HG03025 (cell line): ENCODE measurements at regions not wholly inside any gene's neighbourhood (a gene's known extent, or its start where the extent isn't known, plus 50 kb on each side); places are given as distances from the start of the nearest gene placed in this dataset.

Experiments used
- ATAC-seq: cut with Tn5 transposase; IDR thresholded peaks from one replicate; pipeline ENCODE4 v1.9.1; 2021; ENCODE audit warnings: mild to moderate bottlenecking, moderate library complexity; ENCODE audit not compliant: unreplicated experiment, low FRiP score

DNA sequence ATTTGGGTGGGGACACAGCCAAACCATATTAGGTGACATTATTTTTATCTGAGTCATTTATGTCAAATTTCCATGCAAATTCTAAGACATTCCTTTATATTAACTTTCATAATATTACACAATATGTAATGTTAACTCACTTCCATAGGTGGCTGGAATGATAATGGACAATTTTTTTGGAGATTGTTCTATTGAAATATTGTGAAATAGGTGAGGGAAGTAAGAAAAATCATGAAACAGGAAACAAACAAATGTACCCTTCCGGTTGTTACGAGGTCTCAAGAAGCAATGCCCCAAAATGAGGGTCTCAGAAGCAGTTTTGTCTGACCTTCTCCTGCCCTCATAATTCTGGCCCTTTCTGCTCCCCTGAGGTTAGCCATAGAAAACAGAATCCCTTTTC, 306.5 kb downstream of the HDGFL1 start:
- no peak for ATAC-seq

DNA sequence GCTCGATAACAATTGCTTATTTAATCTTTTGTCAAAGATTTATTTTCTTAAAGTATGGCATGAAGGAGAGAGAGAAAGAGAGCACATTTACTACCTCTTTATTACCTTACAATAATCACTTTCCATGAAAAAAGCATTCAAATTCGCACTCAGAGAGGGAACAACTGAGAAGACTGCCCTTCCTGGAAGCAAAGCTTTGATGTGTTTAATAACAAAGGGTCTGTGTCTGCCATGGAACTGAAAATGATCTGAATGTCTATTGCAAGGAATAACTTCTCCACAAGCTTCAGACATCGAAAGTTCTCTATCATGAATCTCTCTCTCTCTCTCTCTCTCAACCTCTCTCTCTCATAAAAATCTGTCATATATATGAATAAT, 308.9 kb downstream of the HDGFL1 start:
- no peak for ATAC-seq

DNA sequence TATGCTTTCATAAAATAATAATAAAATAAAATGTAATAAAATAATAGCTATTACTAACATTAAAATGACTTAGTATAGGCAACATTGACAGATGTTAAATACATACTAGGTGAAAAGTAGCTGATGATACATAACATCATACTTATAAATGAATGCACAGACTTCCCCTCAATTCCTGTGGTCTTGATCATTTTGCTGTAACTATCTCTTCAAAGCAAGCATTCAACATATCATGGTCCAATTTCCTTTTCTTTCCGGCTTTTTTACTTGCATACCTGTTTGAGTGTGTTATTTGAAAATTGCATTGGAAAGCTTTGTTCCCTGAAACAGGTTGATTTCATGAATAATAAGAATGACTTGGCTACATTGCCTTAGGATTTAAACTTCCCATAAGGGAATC, 309.3 kb downstream of the HDGFL1 start:
- no peak for ATAC-seq

DNA sequence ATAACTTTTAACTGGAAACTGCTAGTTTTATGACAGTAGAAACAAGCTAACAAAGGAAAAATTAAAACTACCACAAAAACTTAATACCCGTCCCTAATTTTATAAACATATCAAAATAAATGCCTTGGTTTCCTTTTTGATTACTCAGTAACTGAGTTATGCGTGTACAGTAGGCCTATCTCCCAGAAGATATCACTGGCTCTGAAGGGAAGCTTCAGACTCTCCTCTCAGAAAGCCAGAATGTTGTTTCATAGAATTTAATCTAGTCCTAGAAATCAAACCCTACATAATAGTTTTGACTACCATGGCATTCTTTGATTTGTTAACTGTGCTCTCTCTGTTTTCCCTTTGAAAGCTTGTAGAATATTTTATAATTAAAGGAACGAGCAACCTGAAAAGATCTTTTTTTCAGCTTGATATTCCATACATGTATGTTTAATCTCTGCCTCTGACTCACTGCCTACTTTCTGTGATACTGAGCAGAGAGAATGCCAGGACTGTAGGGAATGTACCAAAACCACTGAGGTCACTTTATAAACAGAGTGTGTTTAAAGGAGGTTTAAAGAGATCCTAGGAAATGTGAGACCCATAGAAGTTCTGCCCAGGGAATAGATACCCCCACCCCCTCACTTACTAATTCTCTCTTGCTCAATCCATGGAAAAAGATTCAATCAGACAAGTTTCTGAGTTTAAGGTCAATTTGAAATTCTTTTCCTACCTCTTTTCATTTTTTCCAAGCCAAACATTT, 311.5 kb downstream of the HDGFL1 start:
- no peak for ATAC-seq

DNA sequence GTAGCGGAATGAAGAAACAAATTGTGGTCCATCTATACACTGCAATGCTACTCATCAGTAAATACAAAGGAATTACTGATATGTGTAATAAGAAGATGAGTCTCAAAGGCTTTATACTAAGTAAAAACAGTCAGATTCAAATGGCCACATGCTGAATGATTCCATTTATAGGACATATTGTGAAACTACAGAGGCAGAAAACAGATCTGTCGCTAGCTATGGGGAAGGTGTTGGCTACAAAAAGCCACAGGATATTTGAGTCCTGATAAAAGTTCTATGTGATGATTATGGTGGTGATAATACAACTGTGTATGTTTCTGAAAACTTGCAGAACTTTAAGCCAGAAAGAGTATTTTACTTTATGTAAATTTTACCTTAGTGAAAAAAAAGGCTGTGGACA, 313.2 kb downstream of the HDGFL1 start:
- no peak for ATAC-seq

DNA sequence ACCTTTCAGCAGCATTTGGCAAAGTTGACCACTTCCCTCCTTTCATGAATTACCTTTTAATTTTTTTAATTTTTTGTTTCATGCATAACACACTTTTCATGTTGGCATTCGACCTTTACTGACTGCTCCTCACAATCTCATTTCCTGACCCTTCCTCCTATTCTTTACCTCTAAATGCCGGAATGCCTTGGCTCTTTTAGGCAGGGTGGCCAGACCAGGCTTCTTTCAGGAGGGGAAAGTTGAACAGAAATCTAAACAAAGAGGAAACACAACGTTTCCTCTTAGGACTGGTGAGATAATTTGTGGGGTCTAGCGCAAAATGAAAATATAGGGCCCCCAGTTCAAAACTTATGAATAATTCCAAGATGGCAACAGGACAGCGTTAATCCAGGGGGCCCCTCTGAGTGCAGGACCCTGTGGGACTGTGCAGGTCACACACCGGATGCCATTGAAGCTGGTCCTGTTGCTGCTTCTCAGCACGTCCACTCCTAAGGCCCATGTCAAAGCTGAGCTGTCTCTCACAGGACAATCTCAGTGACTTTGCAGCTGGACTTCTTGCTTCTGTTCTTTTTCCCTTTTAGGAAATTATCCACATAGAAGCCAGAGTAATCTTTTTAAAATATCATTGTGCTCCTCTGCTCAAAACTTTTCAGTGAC, 313.8 kb downstream of the HDGFL1 start:
- no peak for ATAC-seq

DNA sequence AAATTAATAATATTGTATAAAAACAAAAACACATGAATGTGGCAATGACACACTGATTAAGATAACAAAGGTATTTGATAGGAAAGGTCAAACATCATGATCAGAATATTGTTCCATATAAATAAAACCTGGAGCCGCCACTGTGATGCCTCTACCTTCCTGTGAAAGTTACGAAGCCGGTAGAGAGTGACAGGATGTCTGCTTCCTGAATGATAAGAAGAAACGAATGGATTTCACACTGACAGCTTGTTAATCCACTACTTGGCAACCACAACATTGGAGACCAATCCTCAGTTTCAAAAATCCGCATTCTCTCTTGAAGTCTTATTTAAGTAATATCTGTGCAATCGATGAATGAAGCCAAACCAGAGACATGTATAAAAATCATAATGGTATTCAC, 315.1 kb downstream of the HDGFL1 start:
- ATAC-seq = no peak

DNA sequence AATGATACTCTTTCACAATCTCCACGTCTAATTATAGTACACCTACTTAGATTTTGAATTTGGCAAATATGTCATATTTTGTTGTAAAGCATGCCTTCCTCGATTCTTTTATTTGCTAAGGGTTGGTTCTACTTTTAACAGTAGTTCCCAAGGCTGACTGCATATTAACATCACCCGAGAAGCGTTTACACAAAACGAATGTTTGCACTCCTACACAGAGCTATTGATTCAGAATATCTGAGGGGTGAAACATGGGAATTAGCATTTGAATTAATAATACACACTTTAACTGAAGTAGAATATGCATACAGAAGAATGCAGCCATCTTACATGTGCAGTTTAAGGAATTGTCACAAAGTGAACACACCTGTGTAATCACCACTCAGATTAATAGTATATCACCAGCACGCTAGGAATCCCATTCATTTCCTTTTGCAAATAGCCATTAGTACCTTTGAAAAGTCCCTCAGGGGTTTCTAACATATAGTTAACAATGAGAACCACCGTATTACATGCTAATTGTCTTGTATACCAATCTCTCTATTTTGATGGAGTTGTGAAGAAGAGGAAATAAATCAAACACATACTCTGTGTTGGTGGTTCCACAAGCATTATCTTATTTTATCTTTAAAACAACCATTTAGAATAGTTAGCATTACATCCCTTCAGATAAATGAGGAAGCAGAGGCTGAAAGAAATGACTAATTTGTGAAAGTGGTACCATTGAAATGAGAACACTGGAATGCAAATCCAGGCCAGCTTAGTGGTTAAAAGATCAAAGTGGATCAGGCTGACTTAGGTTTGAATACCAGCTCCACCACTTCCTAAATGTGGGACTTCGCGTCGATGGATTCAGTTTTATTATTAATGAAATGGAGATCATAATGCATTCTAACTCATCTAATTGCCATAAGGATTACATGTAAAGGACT, 317.6 kb downstream of the HDGFL1 start:
- ATAC-seq = no peak

DNA sequence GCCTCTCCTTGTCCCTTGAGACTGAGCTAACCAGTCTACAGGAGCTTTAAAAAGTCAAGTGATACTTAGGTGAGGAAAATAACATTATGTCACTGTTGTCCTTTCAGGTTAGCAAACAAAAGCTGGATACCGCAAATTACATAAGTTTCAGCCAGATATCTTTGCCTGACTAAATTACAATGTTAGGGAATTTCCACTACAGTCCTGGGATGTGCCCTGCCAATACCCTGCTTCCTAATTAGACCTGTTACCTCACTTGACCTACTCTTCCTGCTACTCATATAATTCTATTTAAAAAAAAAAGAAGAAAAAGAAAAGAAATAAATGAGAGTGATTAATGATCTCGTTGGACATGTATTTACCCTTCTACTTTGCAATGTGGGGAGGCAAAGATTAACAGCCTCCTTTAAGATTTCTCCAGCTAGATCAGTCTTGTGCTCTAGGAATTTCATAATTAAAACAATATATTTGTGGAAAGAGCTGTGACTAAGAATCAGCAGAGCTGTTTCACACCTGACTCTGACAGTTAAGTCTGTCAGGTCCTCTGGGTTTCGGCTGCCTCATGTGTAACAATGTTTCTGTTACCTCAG, 318.9 kb downstream of the HDGFL1 start:
- no peak for ATAC-seq

DNA sequence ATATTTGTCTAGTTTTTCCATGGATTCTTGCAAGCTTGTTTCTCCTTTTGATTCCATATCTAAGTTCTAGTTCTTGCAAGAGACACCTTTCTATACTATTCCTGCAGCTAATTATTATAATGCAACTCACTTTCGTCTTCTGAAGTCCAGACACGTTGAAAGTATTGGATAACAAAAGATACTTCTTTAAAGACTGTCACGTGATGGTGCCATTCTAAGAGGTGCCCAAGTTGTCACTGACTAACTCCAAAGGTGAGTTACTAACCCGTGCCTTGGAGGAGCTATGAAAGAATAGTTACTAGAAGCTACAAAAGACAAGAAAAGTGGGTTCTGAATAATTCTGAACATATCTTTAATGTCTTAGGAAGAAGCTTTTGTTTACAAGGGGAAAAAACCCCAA, 322.6 kb downstream of the HDGFL1 start:
- ATAC-seq = no peak

DNA sequence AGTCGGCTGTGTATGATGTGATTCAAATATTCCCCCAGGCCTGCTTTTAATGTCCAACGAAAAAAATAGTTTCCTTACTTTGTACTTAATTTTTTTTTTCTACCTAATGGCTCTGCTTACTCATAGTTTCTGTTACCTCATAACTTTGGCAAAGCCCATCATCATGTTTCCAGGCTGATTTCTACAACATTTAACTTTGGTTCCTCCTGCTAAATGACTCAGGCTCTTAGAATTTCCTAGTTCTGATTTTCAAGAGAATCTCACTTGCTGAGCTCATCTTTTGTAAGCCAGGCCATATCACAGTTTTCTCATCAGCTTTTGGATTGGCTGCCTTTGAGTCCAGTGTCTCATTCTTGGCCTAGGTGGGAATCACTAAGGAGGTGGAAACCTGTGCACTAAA, 323.1 kb downstream of the HDGFL1 start:
- no peak for ATAC-seq

DNA sequence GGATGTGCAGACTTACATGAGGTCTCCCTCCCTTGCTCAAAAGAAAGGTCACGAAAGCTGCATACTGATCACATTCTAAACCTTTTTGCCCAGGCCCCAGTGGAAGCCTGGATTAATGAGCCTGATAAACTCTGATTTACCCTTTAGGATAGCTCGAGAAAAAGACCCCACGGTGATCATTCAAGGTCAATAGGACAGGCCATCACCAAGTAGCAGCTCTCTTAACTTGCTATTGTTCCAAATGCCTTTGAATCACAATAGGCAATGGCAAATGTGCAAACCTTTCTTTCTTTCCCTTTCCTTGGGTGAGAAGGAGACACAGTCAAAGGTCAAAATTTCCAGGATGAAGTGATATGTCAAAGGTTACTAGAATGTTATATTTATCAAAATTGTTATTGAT, 327.3 kb downstream of the HDGFL1 start:
- no peak for ATAC-seq

DNA sequence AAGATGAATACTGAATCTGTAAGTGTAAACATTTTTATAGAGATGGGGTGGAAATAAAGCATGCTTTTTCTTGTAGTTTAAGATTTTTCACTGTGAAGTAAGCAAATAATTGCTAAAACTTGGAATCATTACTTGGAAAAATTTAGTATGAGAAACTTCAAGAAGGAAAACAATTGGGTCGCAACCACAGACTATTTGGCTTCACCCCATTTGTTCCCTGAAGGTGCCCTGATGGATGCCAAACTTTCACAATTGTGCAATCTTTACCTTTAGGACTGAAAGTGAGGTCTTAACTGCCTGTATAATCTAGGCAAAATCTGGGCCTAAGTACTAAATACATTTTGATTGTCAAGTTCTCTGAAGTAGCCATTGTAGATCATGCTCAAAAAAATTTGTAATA, 330.1 kb downstream of the HDGFL1 start:
- ATAC-seq = no peak

DNA sequence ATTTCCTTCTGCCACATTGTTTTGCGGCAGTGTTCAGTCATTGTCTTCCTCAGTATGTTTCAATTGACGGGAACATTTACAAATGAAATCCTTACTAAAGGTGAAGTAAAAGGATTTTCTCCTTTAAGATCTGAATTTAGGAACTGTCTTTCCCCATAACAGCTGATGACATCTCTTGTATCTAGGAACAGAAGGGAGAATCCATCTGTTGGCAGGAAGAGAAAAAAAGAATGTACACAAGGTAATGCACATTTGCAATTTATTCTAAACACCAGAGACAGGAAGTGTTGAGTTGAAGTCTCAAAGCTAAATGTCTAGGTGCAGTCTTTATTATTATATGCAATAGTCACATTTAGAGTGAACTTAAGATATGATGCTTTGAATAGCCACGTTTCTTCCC, 334.5 kb downstream of the HDGFL1 start:
- ATAC-seq = no peak

DNA sequence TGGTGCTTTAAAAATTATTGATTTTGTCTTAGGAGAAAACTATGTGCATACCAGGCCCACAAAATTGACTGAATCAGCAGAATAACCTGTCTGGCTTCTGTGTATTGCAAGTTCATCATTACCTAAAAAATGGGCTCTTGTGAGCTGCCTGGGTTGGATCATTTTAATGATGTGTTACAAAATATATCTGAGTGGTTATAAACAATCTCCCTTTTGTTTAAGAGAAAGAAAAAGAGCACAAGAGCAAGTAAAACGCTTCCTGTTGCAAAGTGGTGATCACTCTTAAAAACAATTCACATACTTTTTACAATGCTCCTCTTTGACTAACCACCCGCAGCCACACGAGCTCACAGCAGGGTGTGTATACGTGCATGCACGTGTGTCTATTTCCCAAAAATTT, 335.1 kb downstream of the HDGFL1 start:
- ATAC-seq = no peak

DNA sequence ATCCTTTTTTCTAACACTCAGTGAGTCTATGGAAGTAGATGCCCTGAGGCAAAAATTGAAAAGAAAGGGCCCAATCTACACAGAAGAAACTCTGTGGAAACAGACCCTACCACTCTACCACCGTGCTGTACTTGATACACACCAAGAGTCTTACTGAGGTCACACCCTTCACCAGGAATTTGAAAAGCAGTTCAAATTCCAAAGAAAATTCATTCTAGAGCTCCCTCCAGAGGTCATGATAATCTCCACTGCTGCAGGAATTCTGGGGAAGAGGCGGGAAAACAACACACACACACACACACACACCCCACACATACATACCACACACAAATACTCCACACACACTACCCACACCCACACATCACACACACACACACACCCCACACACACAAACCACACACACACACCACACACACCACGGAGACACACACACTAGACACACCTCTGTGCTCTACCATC, 336.8 kb downstream of the HDGFL1 start:
- no peak for ATAC-seq

DNA sequence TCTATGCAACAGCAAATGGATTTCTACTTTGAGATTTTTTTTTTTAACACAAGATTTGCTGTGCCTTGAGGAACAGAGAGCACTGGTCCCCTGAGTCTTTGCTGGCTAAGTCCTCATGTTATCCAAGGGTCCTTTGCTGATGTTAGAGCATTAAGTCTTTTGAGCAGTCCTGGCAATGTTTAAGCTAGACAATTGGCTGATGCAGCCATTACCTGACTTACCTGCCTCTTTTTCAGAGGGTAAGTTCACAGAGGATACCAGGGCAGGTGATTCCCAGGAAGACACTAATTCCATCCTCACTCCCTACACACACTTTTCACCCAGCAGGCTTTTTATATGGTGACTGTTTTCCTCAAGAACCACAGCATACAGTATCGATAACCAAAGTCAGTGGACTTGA, 337.7 kb downstream of the HDGFL1 start:
- no peak for ATAC-seq

DNA sequence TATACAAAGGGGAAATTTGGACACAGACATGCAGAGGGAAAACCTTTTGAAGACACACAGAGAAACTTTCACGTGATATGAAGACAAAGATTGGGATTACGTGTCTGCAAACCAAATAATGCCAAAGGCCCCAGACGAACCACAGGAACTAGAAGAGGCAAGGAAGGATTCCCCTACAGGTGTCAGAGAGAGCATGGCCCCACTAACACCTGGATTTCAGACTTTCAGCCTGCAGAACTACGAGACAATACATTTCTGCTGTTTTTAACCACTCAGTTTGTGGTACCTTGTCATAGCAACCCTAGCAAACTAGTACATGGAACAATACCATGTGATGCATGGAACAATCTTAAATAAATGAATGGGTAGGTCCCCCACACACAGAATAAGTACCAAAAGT, 341.0 kb downstream of the HDGFL1 start:
- no peak for ATAC-seq

DNA sequence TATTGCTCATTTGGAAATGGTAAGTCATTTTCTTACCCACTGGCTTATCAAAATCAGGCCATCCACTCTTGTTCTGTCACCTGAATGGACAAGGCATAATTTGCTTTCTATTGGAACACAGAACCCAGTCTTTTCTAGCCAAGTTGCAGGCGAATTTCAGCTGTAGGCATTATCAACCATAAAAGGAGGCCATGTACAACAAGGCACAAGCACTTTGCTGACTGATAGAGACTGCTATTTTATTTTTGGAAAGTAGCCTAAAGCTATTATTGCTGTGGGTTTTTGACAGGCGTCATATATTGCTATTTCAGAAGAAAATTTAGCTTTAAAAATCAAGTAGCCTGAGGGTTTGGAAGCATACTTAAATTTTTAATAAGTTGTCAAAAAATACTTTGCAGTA, 344.2 kb downstream of the HDGFL1 start:
- no peak for ATAC-seq

DNA sequence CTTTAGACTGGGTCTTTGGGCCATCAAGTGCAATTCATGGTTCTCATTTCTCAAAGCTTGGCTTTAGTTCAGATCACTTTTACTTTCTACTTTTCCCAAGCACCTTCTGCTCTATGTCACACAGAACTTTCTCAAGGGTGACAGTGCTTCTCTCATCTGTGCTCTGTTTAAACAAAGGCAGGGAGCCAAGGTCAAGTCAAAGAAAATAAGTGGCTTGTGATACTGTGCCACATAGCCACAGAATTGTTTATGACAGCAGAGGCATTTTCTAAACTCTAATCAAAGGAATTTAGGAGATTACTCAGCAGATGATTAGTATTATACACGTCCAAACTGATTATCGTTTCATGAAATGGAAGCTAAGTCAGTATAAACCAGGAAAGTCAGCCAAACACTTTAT, 348.0 kb downstream of the HDGFL1 start:
- no peak for ATAC-seq

DNA sequence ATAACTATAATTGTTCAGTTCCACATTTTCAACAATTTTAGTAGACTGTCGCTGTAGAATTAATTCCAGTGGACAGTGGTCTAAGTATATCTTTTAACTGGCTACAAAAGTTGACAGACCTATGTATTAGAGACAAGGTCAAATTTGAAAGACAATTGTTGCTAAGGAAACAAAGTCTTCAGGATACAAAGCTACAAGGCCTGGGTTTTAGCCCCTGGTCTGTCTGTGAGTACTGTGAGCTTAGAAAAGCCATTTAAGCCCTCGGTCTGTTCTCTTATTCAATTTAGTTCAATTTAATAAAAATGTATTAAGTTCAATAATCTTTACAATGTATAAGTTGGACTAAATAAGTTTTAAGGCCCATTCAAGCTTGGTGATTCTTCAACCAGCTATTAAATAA, 352.5 kb downstream of the HDGFL1 start:
- no peak for ATAC-seq
